ENCODE measurements at regions not wholly inside any gene's neighbourhood (a gene's known extent, or its start where the extent isn't known, plus 50 kb on each side); places are given as distances from the start of the nearest gene placed in this dataset.

DNA sequence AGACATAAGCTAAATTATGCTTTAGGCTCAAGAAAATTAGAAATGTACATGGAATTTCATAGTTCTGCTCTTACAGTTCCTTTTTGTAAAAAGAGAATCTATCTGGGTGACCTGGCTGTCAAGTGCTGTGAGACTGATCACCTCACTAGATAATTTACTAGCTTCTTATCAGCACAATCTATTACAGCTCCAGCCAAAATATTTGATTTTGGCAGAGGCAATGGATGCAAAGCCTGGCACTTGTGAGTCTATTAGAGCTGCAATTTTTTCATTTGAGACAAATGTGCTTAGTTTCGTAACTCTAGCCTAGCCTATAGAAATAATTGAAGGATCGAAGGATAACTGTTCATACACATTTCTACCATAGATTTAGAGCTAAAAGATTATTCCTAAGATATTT, 927.5 kb downstream of the SLC6A15 start:
- no peak overlapping the region for H3K4me3 ChIP-seq (ENCODE audit: low read depth, low read length)
- no peaks in the 10 kb centered on the region for H3K9me3 ChIP-seq (ENCODE audit: control insufficient read depth, insufficient read depth, low read length)
- H3K36me3 ChIP-seq (ENCODE audit: control insufficient read depth, insufficient read depth, low read length) = no peaks in the 10 kb centered on the region
- H3K4me1 ChIP-seq (ENCODE audit: control insufficient read depth, insufficient read depth, low read length) = no peaks in the 10 kb centered on the region
- no peaks in the 10 kb centered on the region for H3K27me3 ChIP-seq (ENCODE audit: control insufficient read depth, insufficient read depth, low read length)
- H3K9ac ChIP-seq (ENCODE audit: low read depth, low read length) = no peak overlapping the region

DNA sequence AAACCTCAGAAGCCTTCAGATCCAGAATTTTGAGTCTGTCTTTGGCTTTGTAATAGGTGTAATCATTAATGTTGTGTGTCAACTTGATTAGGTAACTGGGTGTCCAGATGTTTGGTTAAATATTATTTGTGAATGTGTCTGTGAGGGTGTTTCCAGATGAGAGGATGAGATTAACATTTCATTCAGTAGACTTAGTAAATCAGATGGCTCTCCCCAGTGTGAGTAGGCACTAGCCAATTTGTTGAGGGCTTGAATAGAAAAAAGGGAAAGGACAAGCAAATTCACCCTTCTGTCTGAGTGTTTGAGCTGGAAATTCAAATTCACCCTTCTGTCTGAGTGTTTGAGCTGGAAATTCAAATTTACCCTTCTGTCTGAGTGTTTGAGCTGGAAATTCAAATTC, 932.2 kb downstream of the SLC6A15 start:
- Histone ChIP-seq H3K27me3 (ENCODE audit: control insufficient read depth, insufficient read depth, low read length) (no peaks in the 10 kb centered on the region), H3K9me3 (ENCODE audit: control insufficient read depth, insufficient read depth, low read length) (no peaks in the 10 kb centered on the region), H3K9ac (ENCODE audit: low read depth, low read length) (no peak overlapping the region), H3K4me3 (ENCODE audit: low read depth, low read length) (no peak overlapping the region), H3K4me1 (ENCODE audit: control insufficient read depth, insufficient read depth, low read length) (no peaks in the 10 kb centered on the region), H3K36me3 (ENCODE audit: control insufficient read depth, insufficient read depth, low read length) (peaks cover 2% of the 10 kb centered on the region)

DNA sequence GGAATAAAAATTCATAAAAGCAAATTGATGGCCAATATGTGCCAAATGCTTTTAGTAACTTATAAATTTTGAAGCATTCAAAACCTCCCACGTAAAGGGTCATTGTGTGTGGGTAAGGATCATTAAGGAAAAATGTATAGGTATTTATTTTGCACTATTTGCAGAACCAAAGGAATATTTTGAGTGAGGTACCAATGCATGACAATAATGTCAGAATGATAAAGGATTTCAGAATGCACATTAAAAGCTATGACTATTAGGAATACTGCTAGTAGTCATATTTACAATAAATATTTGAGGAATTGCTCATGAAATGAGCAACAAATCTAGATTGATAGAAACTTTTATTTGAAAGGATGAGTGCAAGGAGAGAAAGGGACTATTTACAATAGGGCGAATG, 932.8 kb downstream of the SLC6A15 start:
- H3K4me1 ChIP-seq (ENCODE audit: control insufficient read depth, insufficient read depth, low read length) = no peaks in the 10 kb centered on the region
- H3K27me3 ChIP-seq (ENCODE audit: control insufficient read depth, insufficient read depth, low read length) = no peaks in the 10 kb centered on the region
- H3K36me3 ChIP-seq (ENCODE audit: control insufficient read depth, insufficient read depth, low read length) = peaks cover 2% of the 10 kb centered on the region
- H3K4me3 ChIP-seq (ENCODE audit: low read depth, low read length) = no peak overlapping the region
- no peak overlapping the region for H3K9ac ChIP-seq (ENCODE audit: low read depth, low read length)
- no peaks in the 10 kb centered on the region for H3K9me3 ChIP-seq (ENCODE audit: control insufficient read depth, insufficient read depth, low read length)

DNA sequence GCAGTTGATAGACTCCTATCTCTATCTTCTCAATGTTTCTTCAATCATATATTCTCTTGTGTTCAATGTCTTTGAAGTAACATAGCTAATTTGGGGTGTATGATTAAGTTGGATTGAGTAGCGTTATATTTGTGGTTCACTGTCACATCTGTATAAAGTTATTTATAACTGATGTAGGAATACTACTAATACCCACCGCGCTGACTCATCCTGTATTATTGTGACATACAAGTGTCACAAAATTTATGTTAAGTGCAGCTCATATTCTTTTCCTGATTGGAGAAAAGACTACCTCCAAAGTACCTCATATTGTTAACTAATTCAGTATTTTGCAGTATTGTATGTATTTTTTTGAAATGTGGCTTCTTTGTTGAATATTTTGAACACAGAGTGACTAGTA, 940.8 kb downstream of the SLC6A15 start:
- Histone ChIP-seq H3K36me3 (ENCODE audit: control insufficient read depth, insufficient read depth, low read length) (no peaks in the 10 kb centered on the region), H3K4me1 (ENCODE audit: control insufficient read depth, insufficient read depth, low read length) (peaks cover 5% of the 10 kb centered on the region), H3K9ac (ENCODE audit: low read depth, low read length) (no peak overlapping the region), H3K4me3 (ENCODE audit: low read depth, low read length) (no peak overlapping the region), H3K9me3 (ENCODE audit: control insufficient read depth, insufficient read depth, low read length) (no peaks in the 10 kb centered on the region), H3K27me3 (ENCODE audit: control insufficient read depth, insufficient read depth, low read length) (no peaks in the 10 kb centered on the region)

DNA sequence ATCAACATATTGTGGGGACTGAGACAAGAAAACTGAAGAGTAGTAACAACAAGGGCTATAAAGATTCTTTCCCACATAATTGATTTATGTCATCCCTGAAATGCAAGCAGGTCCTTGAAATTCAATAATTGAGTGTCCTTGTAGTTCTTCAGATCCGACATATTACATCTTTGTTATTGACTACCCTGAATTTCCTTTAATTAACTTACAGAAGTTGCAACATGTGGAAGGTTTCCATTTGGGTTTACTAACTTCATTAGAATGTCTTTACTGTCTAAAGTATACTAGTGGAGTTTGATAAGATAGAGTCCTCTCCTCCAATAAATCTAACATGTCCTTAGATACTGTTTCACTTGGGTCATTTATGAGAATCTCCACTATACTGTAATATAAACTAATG, 951.8 kb downstream of the SLC6A15 start:
- H3K9ac ChIP-seq (ENCODE audit: low read depth, low read length) = no peak overlapping the region
- no peak overlapping the region for H3K4me3 ChIP-seq (ENCODE audit: low read depth, low read length)
- H3K4me1 ChIP-seq (ENCODE audit: control insufficient read depth, insufficient read depth, low read length) = peaks cover 1% of the 10 kb centered on the region
- no peaks in the 10 kb centered on the region for H3K9me3 ChIP-seq (ENCODE audit: control insufficient read depth, insufficient read depth, low read length)
- no peaks in the 10 kb centered on the region for H3K36me3 ChIP-seq (ENCODE audit: control insufficient read depth, insufficient read depth, low read length)
- H3K27me3 ChIP-seq (ENCODE audit: control insufficient read depth, insufficient read depth, low read length) = no peaks in the 10 kb centered on the region

DNA sequence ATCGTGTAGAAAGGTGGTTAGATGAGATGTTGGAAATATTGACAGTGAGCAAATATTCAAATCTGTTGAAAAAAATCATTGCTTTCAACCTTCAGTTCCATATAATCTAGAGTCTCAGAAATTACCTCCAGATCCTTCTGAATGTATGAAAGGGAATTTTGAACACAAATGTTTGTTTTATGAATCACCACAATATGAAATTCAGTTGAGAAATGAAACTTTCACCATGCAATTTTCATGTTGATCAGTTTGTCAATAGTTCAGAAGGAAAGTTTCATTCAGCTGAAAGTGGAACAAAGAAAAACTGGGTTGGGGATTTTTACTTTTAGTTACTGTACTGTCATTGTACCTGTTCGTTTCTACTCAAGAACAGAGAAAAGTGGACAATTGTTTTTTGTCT, 953.6 kb downstream of the SLC6A15 start:
- H3K9me3 ChIP-seq (ENCODE audit: control insufficient read depth, insufficient read depth, low read length) = no peaks in the 10 kb centered on the region
- H3K4me3 ChIP-seq (ENCODE audit: low read depth, low read length) = no peak overlapping the region
- H3K36me3 ChIP-seq (ENCODE audit: control insufficient read depth, insufficient read depth, low read length) = no peaks in the 10 kb centered on the region
- H3K27me3 ChIP-seq (ENCODE audit: control insufficient read depth, insufficient read depth, low read length) = no peaks in the 10 kb centered on the region
- no peak overlapping the region for H3K9ac ChIP-seq (ENCODE audit: low read depth, low read length)
- peaks cover 16% of the 10 kb centered on the region for H3K4me1 ChIP-seq (ENCODE audit: control insufficient read depth, insufficient read depth, low read length)

DNA sequence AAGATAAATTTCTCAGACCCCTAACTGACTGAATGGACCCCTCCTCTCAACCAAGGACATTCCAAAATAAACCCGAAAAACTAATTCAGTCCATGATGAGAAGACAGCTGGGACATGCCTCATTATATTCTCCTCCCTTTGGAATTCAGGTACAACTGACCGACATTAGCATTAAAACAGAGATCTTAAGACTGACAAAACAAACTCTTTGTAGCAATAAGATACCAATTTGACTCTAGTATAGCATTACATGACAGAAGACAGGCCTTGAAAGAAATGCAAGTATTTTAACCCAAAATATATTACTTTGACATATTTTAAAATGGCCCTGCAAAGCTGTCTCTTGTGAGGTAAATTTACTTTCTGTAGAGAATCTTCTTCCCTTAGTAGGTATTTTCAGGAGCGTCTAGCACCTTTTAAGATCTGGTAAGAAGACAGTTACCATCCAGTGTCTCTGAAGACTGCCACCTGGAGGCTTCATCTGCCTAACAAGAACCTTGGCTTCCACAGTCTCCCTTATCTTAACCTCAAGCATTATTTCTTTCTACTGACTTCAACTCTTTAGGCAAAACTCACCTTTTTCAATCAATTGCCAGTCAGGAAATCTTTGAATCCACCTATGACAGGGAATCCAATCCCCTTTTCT, 957.5 kb downstream of the SLC6A15 start:
- Histone ChIP-seq H3K9me3 (ENCODE audit: control insufficient read depth, insufficient read depth, low read length) (no peaks in the 10 kb centered on the region), H3K36me3 (ENCODE audit: control insufficient read depth, insufficient read depth, low read length) (no peaks in the 10 kb centered on the region), H3K4me1 (ENCODE audit: control insufficient read depth, insufficient read depth, low read length) (peaks cover 16% of the 10 kb centered on the region), H3K9ac (ENCODE audit: low read depth, low read length) (no peak overlapping the region), H3K4me3 (ENCODE audit: low read depth, low read length) (no peak overlapping the region), H3K27me3 (ENCODE audit: control insufficient read depth, insufficient read depth, low read length) (no peaks in the 10 kb centered on the region)

DNA sequence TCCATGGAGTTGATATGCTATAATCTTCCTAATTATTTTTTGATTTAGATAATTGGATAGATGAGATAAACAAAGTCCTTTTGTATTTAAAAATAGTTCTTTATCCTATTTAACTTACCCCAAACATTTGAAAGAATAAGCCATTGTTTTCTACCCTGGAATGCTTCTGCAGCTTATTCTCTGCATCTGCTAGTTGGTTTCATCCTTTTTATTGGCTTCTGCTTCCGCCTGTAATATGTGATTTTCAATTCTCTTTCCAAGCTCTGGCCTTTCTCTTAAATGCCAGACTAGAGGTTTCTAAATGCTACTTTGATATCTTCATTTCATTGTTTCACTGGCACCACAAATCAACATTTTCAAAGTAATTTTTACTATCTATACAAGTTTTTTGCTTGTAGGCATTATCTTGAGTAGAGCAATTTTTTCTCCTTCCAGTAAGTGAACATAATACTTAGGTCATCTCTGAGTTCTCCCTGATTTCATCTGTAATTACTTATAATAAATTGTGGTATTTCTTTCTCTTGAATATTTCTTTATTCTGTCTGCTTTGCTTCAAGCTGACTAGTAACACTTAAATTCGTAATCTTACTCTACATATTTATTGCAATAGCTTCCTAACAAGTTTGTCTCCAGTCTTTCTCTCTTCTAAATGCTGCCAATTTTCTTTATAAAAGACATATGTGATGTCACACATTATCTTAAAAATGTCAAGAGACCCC, 958.4 kb downstream of the SLC6A15 start:
- Histone ChIP-seq H3K27me3 (ENCODE audit: control insufficient read depth, insufficient read depth, low read length) (no peaks in the 10 kb centered on the region), H3K4me1 (ENCODE audit: control insufficient read depth, insufficient read depth, low read length) (peaks cover 16% of the 10 kb centered on the region), H3K9ac (ENCODE audit: low read depth, low read length) (no peak overlapping the region), H3K36me3 (ENCODE audit: control insufficient read depth, insufficient read depth, low read length) (no peaks in the 10 kb centered on the region), H3K9me3 (ENCODE audit: control insufficient read depth, insufficient read depth, low read length) (no peaks in the 10 kb centered on the region), H3K4me3 (ENCODE audit: low read depth, low read length) (no peak overlapping the region)

DNA sequence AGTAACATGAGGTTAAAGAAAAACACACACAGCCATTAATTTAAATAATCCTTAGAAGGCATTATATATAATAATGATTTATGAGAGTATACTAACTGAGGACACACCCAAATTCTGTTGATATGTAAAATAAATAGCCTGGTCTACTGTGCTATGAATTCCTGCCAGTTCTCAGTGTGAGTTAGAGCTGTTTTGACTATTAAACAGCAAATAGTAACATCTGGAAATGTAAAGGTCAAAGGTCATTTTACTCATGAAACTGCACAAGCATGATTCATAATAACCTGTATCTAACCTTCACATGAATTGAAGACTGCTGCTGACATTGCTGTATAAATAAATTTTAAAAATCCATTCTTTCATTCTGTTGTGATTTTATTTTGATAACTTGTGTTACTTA, 966.7 kb downstream of the SLC6A15 start:
- Histone ChIP-seq H3K4me3 (ENCODE audit: low read depth, low read length) (no peak overlapping the region), H3K27me3 (ENCODE audit: control insufficient read depth, insufficient read depth, low read length) (no peaks in the 10 kb centered on the region), H3K36me3 (ENCODE audit: control insufficient read depth, insufficient read depth, low read length) (no peaks in the 10 kb centered on the region), H3K9me3 (ENCODE audit: control insufficient read depth, insufficient read depth, low read length) (no peaks in the 10 kb centered on the region), H3K4me1 (ENCODE audit: control insufficient read depth, insufficient read depth, low read length) (no peaks in the 10 kb centered on the region), H3K9ac (ENCODE audit: low read depth, low read length) (no peak overlapping the region)

DNA sequence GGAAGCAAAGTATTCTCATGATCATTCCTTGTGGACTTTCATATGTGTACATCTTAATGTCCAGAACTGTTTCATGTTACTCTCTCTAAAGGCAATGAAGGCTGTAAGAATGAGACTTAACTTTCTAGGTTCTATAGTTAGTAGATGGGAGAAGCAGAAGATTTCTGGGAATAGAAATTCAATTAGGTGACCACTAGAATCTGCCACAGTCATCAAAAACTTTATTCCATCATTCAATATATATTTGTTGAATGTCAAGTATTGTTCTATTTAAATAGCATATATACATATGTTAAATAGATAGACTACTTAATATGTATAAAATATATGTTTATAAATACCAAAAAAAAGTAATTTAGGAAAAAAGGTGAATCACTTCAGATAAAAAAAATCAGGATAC, 972.9 kb downstream of the SLC6A15 start:
- Histone ChIP-seq H3K9ac (ENCODE audit: low read depth, low read length) (no peak overlapping the region), H3K27me3 (ENCODE audit: control insufficient read depth, insufficient read depth, low read length) (no peaks in the 10 kb centered on the region), H3K4me3 (ENCODE audit: low read depth, low read length) (no peak overlapping the region), H3K4me1 (ENCODE audit: control insufficient read depth, insufficient read depth, low read length) (no peaks in the 10 kb centered on the region), H3K36me3 (ENCODE audit: control insufficient read depth, insufficient read depth, low read length) (no peaks in the 10 kb centered on the region), H3K9me3 (ENCODE audit: control insufficient read depth, insufficient read depth, low read length) (no peaks in the 10 kb centered on the region)

DNA sequence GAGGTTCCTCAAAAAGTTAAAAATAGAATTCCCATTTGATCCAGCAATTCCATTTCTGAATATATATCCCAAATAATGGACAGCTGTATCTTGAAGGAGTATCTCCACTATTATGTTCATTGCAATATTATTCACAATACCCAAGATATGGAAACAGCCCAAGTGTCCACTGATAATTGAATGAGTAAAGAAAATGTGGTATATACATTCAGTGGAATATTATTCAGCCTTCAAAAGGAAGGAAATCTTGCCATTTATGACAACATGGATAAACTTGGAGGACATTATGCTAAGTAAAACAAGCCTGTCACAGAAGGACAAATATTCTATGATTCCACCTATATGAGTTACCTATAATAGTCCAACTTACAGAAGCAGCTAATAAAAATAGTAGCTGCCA, 979.0 kb downstream of the SLC6A15 start:
- Histone ChIP-seq H3K9ac (ENCODE audit: low read depth, low read length) (no peak overlapping the region), H3K4me3 (ENCODE audit: low read depth, low read length) (no peak overlapping the region), H3K36me3 (ENCODE audit: control insufficient read depth, insufficient read depth, low read length) (no peaks in the 10 kb centered on the region), H3K9me3 (ENCODE audit: control insufficient read depth, insufficient read depth, low read length) (no peaks in the 10 kb centered on the region), H3K27me3 (ENCODE audit: control insufficient read depth, insufficient read depth, low read length) (no peaks in the 10 kb centered on the region), H3K4me1 (ENCODE audit: control insufficient read depth, insufficient read depth, low read length) (no peaks in the 10 kb centered on the region)

DNA sequence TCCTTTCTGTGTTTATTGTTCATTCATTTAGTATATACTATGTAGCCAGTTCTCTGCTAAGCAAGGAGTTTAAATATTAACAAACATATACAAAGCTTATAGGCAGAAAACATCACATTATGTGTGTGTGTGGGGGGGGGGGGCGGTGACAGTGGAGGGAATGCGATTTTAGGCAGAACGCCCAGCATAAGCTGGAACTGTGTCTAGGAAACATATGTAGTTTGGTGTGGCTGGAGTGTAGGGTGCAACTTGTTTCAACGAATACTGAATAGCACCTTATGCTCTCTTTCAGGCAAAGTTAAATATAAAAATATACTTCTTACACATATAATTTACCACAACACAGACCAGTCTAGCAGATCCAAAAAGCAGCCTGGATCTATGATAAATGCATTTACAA, 980.6 kb downstream of the SLC6A15 start:
- Histone ChIP-seq H3K4me3 (ENCODE audit: low read depth, low read length) (no peak overlapping the region), H3K9me3 (ENCODE audit: control insufficient read depth, insufficient read depth, low read length) (no peaks in the 10 kb centered on the region), H3K27me3 (ENCODE audit: control insufficient read depth, insufficient read depth, low read length) (no peaks in the 10 kb centered on the region), H3K36me3 (ENCODE audit: control insufficient read depth, insufficient read depth, low read length) (no peaks in the 10 kb centered on the region), H3K9ac (ENCODE audit: low read depth, low read length) (no peak overlapping the region), H3K4me1 (ENCODE audit: control insufficient read depth, insufficient read depth, low read length) (no peaks in the 10 kb centered on the region)

All from iPS-15b (cell line).